Suprapubic skin (tissue), 3 donors: ENCODE measurements at regions not wholly inside any gene's neighbourhood (a gene's known extent, or its start where the extent isn't known, plus 50 kb on each side); places are given as distances from the start of the nearest gene placed in this dataset.

Source experiments
- CTCF ChIP-seq, 2 donors: fragments of 200-600 bp in 1 of 2; fragments of 450-650 bp in 1 of 2; sonication (generic) in 1 of 2; IDR thresholded peaks; one replicate each; pipeline ENCODE4 v1.5.1; 2016 to 2019; ENCODE audit warnings: antibody characterized with exemption in 2 of 2, mild to moderate bottlenecking in 1 of 2, moderate library complexity in 1 of 2
- EP300 ChIP-seq: sonication (generic); formaldehyde crosslinking; IDR thresholded peaks from one replicate; pipeline ENCODE4 v1.6.1; 2017; ENCODE audit warnings: antibody characterized with exemption
- POLR2A ChIP-seq, 2 donors: fragments of 450-650 bp; IDR thresholded peaks; one replicate each; pipeline ENCODE4 v1.6.1; 2017; ENCODE audit warnings: antibody characterized with exemption in 2 of 2, mild to moderate bottlenecking in 2 of 2, moderate library complexity in 2 of 2

GRCh38 chr13:105432438-105432837, 1103.0 kb downstream of the EFNB2 start:
- TF ChIP-seq CTCF (IDR thresholded peaks at IDR 0.05), result no peak
- TF ChIP-seq POLR2A (IDR thresholded peaks at IDR 0.05), result no peak
- no peak for TF ChIP-seq EP300
